PC-9 (cell line): ENCODE measurements at regions not wholly inside any gene's neighbourhood (a gene's known extent, or its start where the extent isn't known, plus 50 kb on each side); places are given as distances from the start of the nearest gene placed in this dataset.

Source experiments
- BruUV-seq: library from RNA; stranded (reverse); fragments of 400-500 nt; replicated peaks from 2 replicates; lab custom pipeline; 2021; lab: Mats Ljungman, UMichigan
- CTCF ChIA-PET: fragments of 300-600 bp; sonication (Branson Sonifier 250); formaldehyde crosslinking; loops from one replicate; lab custom pipeline; 2022; ENCODE audit warnings: antibody characterized with exemption; lab: Charles Lee
- POLR2A ChIA-PET: fragments of 300-600 bp; sonication (Branson Sonifier 250); formaldehyde crosslinking; loops from one replicate; lab custom pipeline; 2022; ENCODE audit warnings: antibody characterized with exemption; ENCODE audit not compliant: unreplicated experiment; lab: Charles Lee
- DNase-seq, 2 experiments: peaks; one replicate each; pipeline versions ENCODE4 v3.0.0 to v3.0.0-alpha.2; 2015 to 2022; ENCODE audit warnings: mixed read lengths in 1 of 2
- H2AFZ ChIP-seq: fragments of 200-600 bp; sonication (generic); 2 replicates; pipeline ENCODE4 v1.8.1; 2017; ENCODE audit warnings: antibody characterized with exemption
- H3F3A ChIP-seq: fragments of 200-600 bp; sonication (generic); 2 replicates; pipeline ENCODE4 v1.8.1; 2017; ENCODE audit warnings: antibody characterized with exemption, mild to moderate bottlenecking, low read depth; ENCODE audit not compliant: insufficient read depth
- H3K27ac ChIP-seq: fragments of 200-600 bp; sonication (generic); 2 replicates; pipeline ENCODE4 v1.6.1; 2016; ENCODE audit warnings: mixed run types
- H3K27me3 ChIP-seq: fragments of 200-600 bp; sonication (generic); 2 replicates; pipeline ENCODE4 v1.6.1; 2016; ENCODE audit warnings: low read depth, mixed run types; ENCODE audit not compliant: insufficient read depth
- H3K36me3 ChIP-seq: fragments of 200-600 bp; sonication (generic); 2 replicates; pipeline ENCODE4 v1.6.1; 2016; ENCODE audit warnings: low read depth, mixed run types
- H3K4me1 ChIP-seq: fragments of 200-600 bp; sonication (generic); replicated peaks from 2 replicates; pipeline ENCODE4 v1.6.1; 2016; ENCODE audit warnings: mixed run types; ENCODE audit not compliant: insufficient read depth
- H3K4me2 ChIP-seq: fragments of 200-600 bp; sonication (generic); 2 replicates; pipeline ENCODE4 v1.6.1; 2017; ENCODE audit warnings: mixed run types
- H3K4me3 ChIP-seq: fragments of 200-600 bp; sonication (generic); 2 replicates; pipeline ENCODE4 v1.6.1; 2016; ENCODE audit warnings: mixed run types
- H3K79me2 ChIP-seq: fragments of 200-600 bp; sonication (generic); 2 replicates; pipeline ENCODE4 v1.6.1; 2017; ENCODE audit warnings: low read depth, mixed run types
- H3K9me2 ChIP-seq: fragments of 200-600 bp; sonication (generic); 2 replicates; pipeline ENCODE4 v1.8.1; 2017; ENCODE audit warnings: mild to moderate bottlenecking; ENCODE audit not compliant: insufficient read depth
- H3K9me3 ChIP-seq: fragments of 200-600 bp; sonication (generic); 2 replicates; pipeline ENCODE4 v1.8.1; 2016; ENCODE audit warnings: low read depth; ENCODE audit not compliant: insufficient read depth
- H4K20me1 ChIP-seq: fragments of 200-600 bp; sonication (generic); 2 replicates; pipeline ENCODE4 v1.8.1; 2017; ENCODE audit not compliant: insufficient read depth
- CTCF ChIP-seq: fragments of 200-600 bp; sonication (generic); conservative IDR thresholded peaks from 2 replicates; pipeline ENCODE4 v1.6.1; 2017; ENCODE audit warnings: mixed run types, antibody characterized with exemption, mild to moderate bottlenecking, moderate library complexity
- EZH2 ChIP-seq: fragments of 200-600 bp; sonication (generic); IDR thresholded peaks from 2 replicates; pipeline ENCODE4 v1.8.0; 2017; ENCODE audit warnings: antibody characterized with exemption, low read depth
- intact Hi-C: fragments of 100-400 bp; cut with micrococcal nuclease; formaldehyde crosslinking; loops from one replicate; pipeline ENCODE4 v1.10.0; 2022; ENCODE audit not compliant: unreplicated experiment

GRCh38 chr4:41325901-41326300 lies 69.2 kb downstream of the UCHL1 start:
- Histone ChIP-seq H3K27me3 (no peaks in the 10 kb centered on the region), H3K79me2 (no peaks in the 10 kb centered on the region), H3K9me3 (peaks cover 6% of the 10 kb centered on the region; the same call in 1 of the 2 replicates), H3K36me3 (no peaks in the 10 kb centered on the region), H3K9me2 (no peaks in the 10 kb centered on the region), H2AFZ (no peak overlapping the region), H3K4me1 (peaks cover 30% of the 10 kb centered on the region), H3K27ac (no peak overlapping the region), H4K20me1 (no peaks in the 10 kb centered on the region), H3F3A (peaks cover 12% of the 10 kb centered on the region), H3K4me3 (no peak overlapping the region), H3K4me2 (no peak overlapping the region)
- intact Hi-C loops: no loop called here
- CTCF ChIA-PET: interaction anchor here (0.5 kb wide), 1 partner anchor 22 kb away, joined by 3 read pairs; no protein-coding TSS in a partner anchor
- no TSS peak for BruUV-seq
- POLR2A ChIA-PET: interaction anchor here (0.6 kb wide), 2 partner anchors 8 to 642 kb away, joined by 3 to 5 read pairs; no protein-coding TSS in a partner anchor
- no peak for DNase-seq
- TF ChIP-seq EZH2: no peak
- no peak for TF ChIP-seq CTCF

- POLR2A ChIA-PET: no interaction called here
Observed at GRCh38 chr4:41326776-41327175, 70.0 kb downstream of the UCHL1 start.

GRCh38 chr4:41327770-41328169 lies 71.0 kb downstream of the UCHL1 start:
- no peaks in the 10 kb centered on the region for H4K20me1 ChIP-seq
- no peak overlapping the region for H3K4me2 ChIP-seq
- no peak overlapping the region for H3K4me3 ChIP-seq
- H3K9me3 ChIP-seq: no peaks in the 10 kb centered on the region; the same call in 1 of the 2 replicates
- ChIA-PET CTCF (no interaction called here), POLR2A (no interaction called here)
- H3F3A ChIP-seq: no peaks in the 10 kb centered on the region
- no peaks in the 10 kb centered on the region for H3K9me2 ChIP-seq
- H3K27ac ChIP-seq: no peak overlapping the region
- intact Hi-C loops: no loop called here
- H3K79me2 ChIP-seq: no peaks in the 10 kb centered on the region
- BruUV-seq: no TSS peak
- no peak for DNase-seq
- no peak for TF ChIP-seq EZH2
- no peak for TF ChIP-seq CTCF
- no peaks in the 10 kb centered on the region for H3K27me3 ChIP-seq
- H3K36me3 ChIP-seq: no peaks in the 10 kb centered on the region
- no peak overlapping the region for H2AFZ ChIP-seq
- peaks cover 20% of the 10 kb centered on the region for H3K4me1 ChIP-seq

More at GRCh38 chr4:41326776-41327175, 70.0 kb downstream of the UCHL1 start:
- Histone ChIP-seq H3K36me3 (no peaks in the 10 kb centered on the region), H3K4me3 (no peak overlapping the region), H3K4me2 (no peak overlapping the region), H3F3A (peaks cover 4% of the 10 kb centered on the region; the same call in 1 of the 2 replicates), H3K9me2 (no peaks in the 10 kb centered on the region), H2AFZ (no peak overlapping the region), H3K4me1 (peaks cover 25% of the 10 kb centered on the region), H4K20me1 (no peaks in the 10 kb centered on the region), H3K9me3 (peaks cover 6% of the 10 kb centered on the region; the same call in 1 of the 2 replicates), H3K27me3 (no peaks in the 10 kb centered on the region), H3K79me2 (no peaks in the 10 kb centered on the region), H3K27ac (no peak overlapping the region)
- CTCF ChIA-PET: no interaction called here
- no peak for DNase-seq
- TF ChIP-seq CTCF (no peak), EZH2 (no peak)
- no TSS peak for BruUV-seq
- intact Hi-C loops: no loop called here
